HEK293 (cell line): ENCODE measurements at regions not wholly inside any gene's neighbourhood (a gene's known extent, or its start where the extent isn't known, plus 50 kb on each side); places are given as distances from the start of the nearest gene placed in this dataset.

Experiments used
- ATF2 ChIP-seq: fragments of 450-650 bp; formaldehyde crosslinking; IDR thresholded peaks from 2 replicates; pipeline ENCODE4 v1.5.1; 2016; ENCODE audit warnings: missing biosample characterization, missing genetic modification characterization, low read depth
- CTCF ChIP-seq: fragments of 450-650 bp; formaldehyde crosslinking; IDR thresholded peaks from 2 replicates; pipeline ENCODE4 v1.5.1; 2016; ENCODE audit warnings: missing biosample characterization, missing genetic modification characterization
- FEZF1 ChIP-seq: fragments of 450-650 bp; formaldehyde crosslinking; IDR thresholded peaks from 2 replicates; pipeline ENCODE4 v1.5.1; 2016; ENCODE audit warnings: missing biosample characterization, missing genetic modification characterization
- KLF16 ChIP-seq: fragments of 450-650 bp; formaldehyde crosslinking; IDR thresholded peaks from 2 replicates; pipeline ENCODE4 v1.5.1; 2017; ENCODE audit warnings: missing biosample characterization, missing genetic modification characterization
- OSR2 ChIP-seq: fragments of 450-650 bp; formaldehyde crosslinking; IDR thresholded peaks from 2 replicates; pipeline ENCODE4 v1.5.1; 2016; ENCODE audit warnings: missing biosample characterization, missing genetic modification characterization
- SP2 ChIP-seq: fragments of 450-650 bp; formaldehyde crosslinking; IDR thresholded peaks from 2 replicates; pipeline ENCODE4 v1.5.1; 2016; ENCODE audit warnings: missing biosample characterization, missing genetic modification characterization
- WT1 ChIP-seq: fragments of 450-650 bp; formaldehyde crosslinking; IDR thresholded peaks from 2 replicates; pipeline ENCODE4 v1.5.1; 2016; ENCODE audit warnings: missing biosample characterization, missing genetic modification characterization
- ZBTB1 ChIP-seq: fragments of 450-650 bp; formaldehyde crosslinking; IDR thresholded peaks from 2 replicates; pipeline ENCODE4 v1.5.1; 2016; ENCODE audit warnings: missing biosample characterization, missing genetic modification characterization
- ZBTB44 ChIP-seq: fragments of 450-650 bp; IDR thresholded peaks from 2 replicates; pipeline ENCODE4 v1.5.1; 2018; ENCODE audit warnings: missing biosample characterization, mild to moderate bottlenecking, missing genetic modification characterization
- ZNF132 ChIP-seq: fragments of 450-650 bp; formaldehyde crosslinking; IDR thresholded peaks from 2 replicates; pipeline ENCODE4 v1.5.1; 2017; ENCODE audit warnings: missing biosample characterization, missing genetic modification characterization, borderline replicate concordance
- ZNF148 ChIP-seq: fragments of 450-650 bp; formaldehyde crosslinking; IDR thresholded peaks from 2 replicates; pipeline ENCODE4 v1.5.0; 2017; ENCODE audit warnings: missing biosample characterization, missing genetic modification characterization, borderline replicate concordance
- ZNF155 ChIP-seq: fragments of 450-650 bp; formaldehyde crosslinking; IDR thresholded peaks from 2 replicates; pipeline ENCODE4 v1.5.1; 2016; ENCODE audit warnings: missing biosample characterization, missing genetic modification characterization
- ZNF214 ChIP-seq: fragments of 450-650 bp; formaldehyde crosslinking; IDR thresholded peaks from 2 replicates; pipeline ENCODE4 v1.5.1; 2017; ENCODE audit warnings: missing biosample characterization, mild to moderate bottlenecking, missing genetic modification characterization, borderline replicate concordance
- ZNF266 ChIP-seq: fragments of 450-650 bp; formaldehyde crosslinking; IDR thresholded peaks from 2 replicates; pipeline ENCODE4 v1.5.1; 2016; ENCODE audit warnings: missing biosample characterization, missing genetic modification characterization, low read depth
- ZNF292 ChIP-seq: fragments of 450-650 bp; formaldehyde crosslinking; IDR thresholded peaks from 2 replicates; pipeline ENCODE4 v1.5.1; 2016; ENCODE audit warnings: low read depth, missing biosample characterization, missing genetic modification characterization, borderline replicate concordance
- ZNF341 ChIP-seq: fragments of 450-650 bp; formaldehyde crosslinking; IDR thresholded peaks from 2 replicates; pipeline ENCODE4; 2016; ENCODE audit warnings: low read depth, missing biosample characterization, missing genetic modification characterization
- ZNF398 ChIP-seq: fragments of 450-650 bp; formaldehyde crosslinking; IDR thresholded peaks from 2 replicates; pipeline ENCODE4 v1.5.1; 2017; ENCODE audit warnings: missing biosample characterization, missing genetic modification characterization
- ZNF426 ChIP-seq: fragments of 450-650 bp; formaldehyde crosslinking; IDR thresholded peaks from 2 replicates; pipeline ENCODE4 v1.5.1; 2017; ENCODE audit warnings: missing biosample characterization, missing genetic modification characterization, mild to moderate bottlenecking, inconsistent platforms, moderate library complexity
- ZNF48 ChIP-seq: fragments of 450-650 bp; formaldehyde crosslinking; IDR thresholded peaks from 2 replicates; pipeline ENCODE4 v1.5.1; 2016; ENCODE audit warnings: missing biosample characterization, missing genetic modification characterization
- ZNF529 ChIP-seq: fragments of 450-650 bp; formaldehyde crosslinking; IDR thresholded peaks from 2 replicates; pipeline ENCODE4 v1.5.1; 2017; ENCODE audit warnings: missing genetic modification characterization, missing biosample characterization; ENCODE audit not compliant: insufficient replicate concordance
- ZNF558 ChIP-seq: fragments of 450-650 bp; formaldehyde crosslinking; IDR thresholded peaks from 2 replicates; pipeline ENCODE4 v1.5.1; 2016; ENCODE audit warnings: missing biosample characterization, missing genetic modification characterization
- ZNF580 ChIP-seq: fragments of 450-650 bp; formaldehyde crosslinking; IDR thresholded peaks from 2 replicates; pipeline ENCODE4 v1.5.1; 2016; ENCODE audit warnings: missing biosample characterization, missing genetic modification characterization
- ZNF76 ChIP-seq: fragments of 450-650 bp; formaldehyde crosslinking; IDR thresholded peaks from 2 replicates; pipeline ENCODE4; 2016; ENCODE audit warnings: low read depth, missing biosample characterization, missing genetic modification characterization, borderline replicate concordance
- ZNF785 ChIP-seq: fragments of 450-650 bp; formaldehyde crosslinking; IDR thresholded peaks from 2 replicates; pipeline ENCODE4 v1.5.1; 2016; ENCODE audit warnings: missing biosample characterization, missing genetic modification characterization
- ZNF791 ChIP-seq: fragments of 450-650 bp; formaldehyde crosslinking; IDR thresholded peaks from 2 replicates; pipeline ENCODE4 v1.5.1; 2016; ENCODE audit warnings: missing biosample characterization, missing genetic modification characterization
- ZNF792 ChIP-seq: fragments of 450-650 bp; formaldehyde crosslinking; IDR thresholded peaks from 2 replicates; pipeline ENCODE4 v1.5.1; 2016; ENCODE audit warnings: missing biosample characterization, missing genetic modification characterization
- ZNF830 ChIP-seq: fragments of 450-650 bp; IDR thresholded peaks from 2 replicates; pipeline ENCODE4 v1.5.0; 2018; ENCODE audit warnings: missing biosample characterization, missing genetic modification characterization, low read depth, mild to moderate bottlenecking, moderate library complexity
- ZNF837 ChIP-seq: fragments of 450-650 bp; formaldehyde crosslinking; IDR thresholded peaks from 2 replicates; pipeline ENCODE4 v1.5.1; 2016; ENCODE audit warnings: missing biosample characterization, missing genetic modification characterization

- TF ChIP-seq ZNF830 (tag by site-specific recombination) = no peak
- no peak for TF ChIP-seq ZBTB1 (tag by site-specific recombination)
- no peak for TF ChIP-seq ZNF132 (tag by site-specific recombination)
- no peak for TF ChIP-seq OSR2
- no peak for TF ChIP-seq ZNF837 (tag by site-specific recombination)
- no peak for TF ChIP-seq ZNF48 (tag by site-specific recombination)
- TF ChIP-seq ATF2 (tag by site-specific recombination) = no peak
- peak; percentile 91 for TF ChIP-seq CTCF
- peak; percentile 100 for TF ChIP-seq ZNF792 (tag by site-specific recombination)
- TF ChIP-seq ZNF558 (tag by site-specific recombination) = no peak
- no peak for TF ChIP-seq ZNF155 (tag by site-specific recombination)
- 0 out of 2 replicates have a peak, but pooled peaks have one; percentile 4 for TF ChIP-seq FEZF1 (tag by site-specific recombination)
- peak; percentile 40 for TF ChIP-seq ZNF398 (tag by site-specific recombination)
- TF ChIP-seq ZNF76 (tag by site-specific recombination) = peak; percentile 94
- no peak for TF ChIP-seq ZNF791
- TF ChIP-seq ZNF148 = no peak
- TF ChIP-seq KLF16 (tag by site-specific recombination) = peak; percentile 67
- TF ChIP-seq ZBTB44 (tag by site-specific recombination) = no peak
- TF ChIP-seq ZNF580 (tag by site-specific recombination) = peak; percentile 72; the same call in 1 of the 2 replicates
- no peak for TF ChIP-seq ZNF529 (tag by site-specific recombination)
- no peak for TF ChIP-seq ZNF266 (tag by site-specific recombination)
- TF ChIP-seq WT1 (tag by site-specific recombination) = peak; percentile 61; the same call in 1 of the 2 replicates
- TF ChIP-seq ZNF426 (tag by site-specific recombination) = no peak
- no peak for TF ChIP-seq ZNF785 (tag by site-specific recombination)
- TF ChIP-seq ZNF341 (tag by site-specific recombination) = no peak
- no peak for TF ChIP-seq ZNF292 (tag by site-specific recombination)
- peak; percentile 81 for TF ChIP-seq SP2 (tag by site-specific recombination)
- TF ChIP-seq ZNF214 = no peak
Measured at GRCh38 chr17:30600060-30600829, 123.0 kb downstream of the GOSR1 start (continued).
